K562 (cell line): ENCODE measurements at regions not wholly inside any gene's neighbourhood (a gene's known extent, or its start where the extent isn't known, plus 50 kb on each side); places are given as distances from the start of the nearest gene placed in this dataset.

Experiments used
- ATAC-seq: fragments of 200-7000 bp; cut with Tn5 transposase; 3 replicates; pipeline ENCODE4 v1.9.1; 2020; ENCODE audit warnings: moderate library complexity
- BruUV-seq: library from RNA; stranded (reverse); fragments of 400-500 nt; replicated peaks from 2 replicates; lab custom pipeline; 2021; lab: Mats Ljungman, UMichigan
- CTCF ChIA-PET: fragments of 300-600 bp; formaldehyde crosslinking; extraction: SDS; loops from one replicate; lab custom pipeline; 2021; ENCODE audit warnings: low intra/inter-chr PET ratio; lab: Yijun Ruan, JAX
- POLR2A ChIA-PET: fragments of 300-600, 350-650 bp; sonication (Branson Sonifier 250); formaldehyde crosslinking; extraction: SDS; loops from one replicate; lab custom pipeline; 2021; ENCODE audit warnings: antibody characterized with exemption, inconsistent platforms; lab: Yijun Ruan, JAX
- DNase-seq, 4 experiments: peaks; one replicate each; pipeline versions ENCODE4 v3.0.0 to v3.0.0-alpha.2; 2011 to 2018; ENCODE audit warnings: low spot score in 3 of 4, mixed read lengths in 3 of 4; ENCODE audit errors: extremely low read depth in 1 of 4
- FAIRE-seq: peaks from 2 replicates; lab custom pipeline; 2011; peaks lifted over from hg19 to GRCh38; lab: Jason Lieb, UNC
- H2AFZ ChIP-seq: 2 replicates; pipeline ENCODE4 v1.6.0; 2011; ENCODE audit warnings: low read depth, low read length, control low read depth, inconsistent platforms
- H3K27ac ChIP-seq: fragments of 200-600 bp; 3 replicates; pipeline ENCODE4 v1.8.0; 2011; ENCODE audit warnings: low read depth, mild to moderate bottlenecking, control low read depth, inconsistent platforms, low read length, moderate library complexity, mixed read lengths; ENCODE audit errors: extremely low read depth
- H3K27me3 ChIP-seq, 2 experiments: fragments of 300-600 bp in 1 of 2; 2 replicates in 1 of 2; 3 replicates in 1 of 2; pipeline versions ENCODE4 v1.6.0 to v1.8.0; 2011; ENCODE audit warnings: inconsistent platforms in 2 of 2, low read length in 2 of 2, mild to moderate bottlenecking in 1 of 2, mixed read lengths in 1 of 2, moderate library complexity in 1 of 2; ENCODE audit not compliant: control insufficient read depth in 2 of 2, insufficient read depth in 2 of 2
- H3K36me3 ChIP-seq: fragments of 300-600 bp; 3 replicates; pipeline ENCODE4 v1.8.0; 2011; ENCODE audit warnings: mild to moderate bottlenecking, low read length, inconsistent platforms; ENCODE audit not compliant: control insufficient read depth, insufficient read depth
- H3K4me1 ChIP-seq, 2 experiments: fragments of 200-600 bp in 1 of 2; replicated peaks in 1 of 2; 2 replicates in 1 of 2; 3 replicates in 1 of 2; pipeline versions ENCODE4 v1.5.1 to v1.8.0; 2011; ENCODE audit warnings: inconsistent platforms in 2 of 2, low read length in 2 of 2, mild to moderate bottlenecking in 1 of 2, mixed read lengths in 1 of 2, moderate library complexity in 1 of 2; ENCODE audit not compliant: control insufficient read depth in 2 of 2, insufficient read depth in 2 of 2
- H3K4me2 ChIP-seq: 2 replicates; pipeline ENCODE4 v1.6.1; 2011; ENCODE audit warnings: low read length, control low read depth, inconsistent platforms, mixed read lengths; ENCODE audit not compliant: insufficient read depth
- H3K4me3 ChIP-seq: fragments of 200-600 bp; sonication (generic), shearing (Covaris generic); 2 replicates; pipeline ENCODE4 v1.5.1; 2016; ENCODE audit warnings: control low read depth, inconsistent platforms
- H3K79me2 ChIP-seq: fragments of 200-600 bp; 3 replicates; pipeline ENCODE4 v1.8.0; 2011; ENCODE audit warnings: low read length, inconsistent platforms; ENCODE audit not compliant: control insufficient read depth, insufficient read depth
- H3K9ac ChIP-seq, 2 experiments: 2 replicates each; pipeline versions ENCODE4 v1.6.0 to v1.6.1; 2011; ENCODE audit warnings: low read depth in 2 of 2, low read length in 2 of 2, control low read depth in 1 of 2, inconsistent platforms in 1 of 2, mild to moderate bottlenecking in 1 of 2, mixed read lengths in 1 of 2; ENCODE audit not compliant: insufficient read depth in 1 of 2
- H3K9me1 ChIP-seq: one replicate; pipeline ENCODE4 v1.6.0; 2011; ENCODE audit warnings: inconsistent platforms, mild to moderate bottlenecking, low read length, moderate library complexity; ENCODE audit not compliant: control insufficient read depth, insufficient read depth
- H3K9me3 ChIP-seq: replicated peaks from 2 replicates; pipeline ENCODE4 v1.5.1; 2011; ENCODE audit warnings: low read depth, low read length, inconsistent platforms; ENCODE audit not compliant: control insufficient read depth, insufficient read depth
- H4K20me1 ChIP-seq: replicated peaks from 2 replicates; pipeline ENCODE4 v1.6.1; 2011; ENCODE audit warnings: low read length, inconsistent platforms, mixed read lengths; ENCODE audit not compliant: control insufficient read depth, insufficient read depth
- FOXA1 ChIP-seq: fragments of 450-650 bp; IDR thresholded peaks from 2 replicates; pipeline ENCODE4 v1.6.1; 2016; ENCODE audit warnings: mild to moderate bottlenecking, borderline replicate concordance
- FOXK2 ChIP-seq, 2 experiments: fragments of 450-650 bp; IDR thresholded peaks in 1 of 2; conservative IDR thresholded peaks in 1 of 2; 2 replicates each; pipeline ENCODE4 v1.6.1; 2016; ENCODE audit warnings: low read depth in 2 of 2, mild to moderate bottlenecking in 1 of 2
- HDAC2 ChIP-seq: fragments of 450-650 bp; IDR thresholded peaks from 2 replicates; pipeline ENCODE4 v1.6.1; 2016; ENCODE audit warnings: mild to moderate bottlenecking
- NCOA2 ChIP-seq, 2 experiments: fragments of 450-650 bp; IDR thresholded peaks; 2 replicates each; pipeline ENCODE4 v1.6.1; 2018; ENCODE audit warnings: mild to moderate bottlenecking in 2 of 2, moderate library complexity in 1 of 2; ENCODE audit not compliant: partially characterized antibody in 2 of 2
- PTRF ChIP-seq: fragments of 450-650 bp; IDR thresholded peaks from 2 replicates; pipeline ENCODE4 v1.6.1; 2016; ENCODE audit warnings: mild to moderate bottlenecking, missing genetic modification characterization, missing compliant biosample characterization
- SRSF3 ChIP-seq: fragments of 200-400 bp; formaldehyde crosslinking; IDR thresholded peaks from 2 replicates; pipeline ENCODE4 v1.6.1; 2016; ENCODE audit warnings: mild to moderate bottlenecking, low read length, moderate library complexity; ENCODE audit not compliant: insufficient read depth
- TGIF2 ChIP-seq: sonication (generic); formaldehyde crosslinking; IDR thresholded peaks from 2 replicates; pipeline ENCODE4 v1.8.1; 2022; ENCODE audit warnings: mild to moderate bottlenecking, missing genetic modification reagents, moderate library complexity
- THAP12 ChIP-seq: fragments of 250-450 bp; sonication (Bioruptor Pico); IDR thresholded peaks from 2 replicates; pipeline ENCODE4 v1.9.0; 2021; ENCODE audit warnings: mild to moderate bottlenecking, inconsistent platforms
- ZBTB12 ChIP-seq: fragments of 250-450 bp; sonication (Bioruptor Pico); IDR thresholded peaks from 2 replicates; pipeline ENCODE4 v1.4.0; 2020
- ZNF212 ChIP-seq: fragments of 450-650 bp; formaldehyde crosslinking; IDR thresholded peaks from 2 replicates; pipeline ENCODE4 v1.4.0; 2020; ENCODE audit warnings: mild to moderate bottlenecking
- ZNF717 ChIP-seq: fragments of 250-450 bp; sonication (Bioruptor Pico); IDR thresholded peaks from 2 replicates; pipeline ENCODE4 v1.5.0; 2021
- WGBS: fragments of 100-300 bp; shearing (Covaris generic); methylation state at CpG from one replicate; pipeline ENCODE4 v1.1.6; 2016; ENCODE audit warnings: low coverage, mixed read lengths; ENCODE audit not compliant: insufficient coverage; ENCODE audit errors: missing lambda C conversion rate; 5-methylcytosine and 5-hydroxymethylcytosine counted together
- in situ Hi-C: fragments of 300-500 bp; cut with MboI; formaldehyde crosslinking; loops from 4 replicates; pipeline ENCODE4 v1.15.0; 2018; ENCODE audit warnings: inconsistent platforms, mixed read lengths
- intact Hi-C: fragments of 100-400 bp; cut with micrococcal nuclease; formaldehyde crosslinking; loops from 2 replicates; pipeline ENCODE4 v1.14.2; 2022
- TF ChIP-seq, protein P1 (sequence below): fragments of 450-650 bp; formaldehyde crosslinking; IDR thresholded peaks from 2 replicates; pipeline ENCODE4 v1.4.0; 2020; ENCODE audit warnings: mild to moderate bottlenecking, mixed read lengths
- TF ChIP-seq, protein P2 (sequence below): fragments of 450-650 bp; formaldehyde crosslinking; IDR thresholded peaks from 2 replicates; pipeline ENCODE4 v1.4.0; 2022; ENCODE audit warnings: missing genetic modification characterization
- TF ChIP-seq, protein P3 (sequence below): fragments of 250-450 bp; sonication (Bioruptor Pico); IDR thresholded peaks from 2 replicates; pipeline ENCODE4 v1.4.0; 2020; ENCODE audit warnings: borderline replicate concordance

DNA sequence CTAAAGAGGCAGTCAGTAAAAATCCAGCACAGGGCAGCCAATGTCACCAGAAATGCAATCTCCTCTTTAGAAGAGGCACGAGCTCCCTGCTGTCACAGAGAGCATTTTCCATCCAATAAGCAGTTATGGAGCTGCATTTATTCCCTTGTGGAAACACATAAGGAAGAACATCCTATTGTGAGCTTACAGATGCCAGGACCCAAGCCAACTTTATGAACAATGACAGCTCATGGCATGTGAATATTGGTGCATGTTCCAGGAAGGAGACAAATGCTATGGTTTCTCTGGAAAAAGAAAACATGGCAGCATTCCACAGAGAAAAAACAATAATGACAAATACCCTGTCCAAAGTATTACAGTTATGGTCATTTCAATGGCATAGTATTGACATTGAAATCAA, 955.6 kb downstream of the UQCRFS1 start:
- Histone ChIP-seq H3K9me3 (no peaks in the 10 kb centered on the region), H3K36me3 (no peaks in the 10 kb centered on the region), H3K4me1 (no peaks in the 10 kb centered on the region), H3K4me3 (no peak overlapping the region), H4K20me1 (no peaks in the 10 kb centered on the region), H3K27me3 (no peaks in the 10 kb centered on the region), H3K9me1 (no peaks in the 10 kb centered on the region), H3K4me2 (no peak overlapping the region), H3K27ac (no peak overlapping the region), H3K9ac (no peak overlapping the region), H2AFZ (no peak overlapping the region), H3K79me2 (no peaks in the 10 kb centered on the region)
- POLR2A ChIA-PET, result no interaction called here
- in situ Hi-C loops (no loop called here), intact Hi-C loops (no loop called here)
- DNase-seq (no peak), ATAC-seq (no peak), FAIRE-seq (no peak)
- BruUV-seq, result no TSS peak
- 0% methylated on average over 1 of the region's 1 CpG for WGBS
- CTCF ChIA-PET, result no interaction called here
- TF ChIP-seq FOXK2 (conservative IDR thresholded peaks at IDR 0.05 in 1 of 2, IDR thresholded peaks at IDR 0.05 in 1 of 2; ENCODE audit: low read depth in 2 of 2) (no peak), THAP12 (CRISPR knock-in tag) (no peak), FOXA1 (no peak), ZNF717 (CRISPR knock-in tag) (no peak), HDAC2 (no peak), TGIF2 (CRISPR knock-in tag) (no peak), PTRF (tag) (no peak), ZBTB12 (no peak), NCOA2 (IDR thresholded peaks at IDR 0.05; ENCODE audit: partially characterized antibody in 2 of 2) (no peak), SRSF3 (no peak), ZNF212 (no peak)
- TF ChIP-seq, protein P1, sequence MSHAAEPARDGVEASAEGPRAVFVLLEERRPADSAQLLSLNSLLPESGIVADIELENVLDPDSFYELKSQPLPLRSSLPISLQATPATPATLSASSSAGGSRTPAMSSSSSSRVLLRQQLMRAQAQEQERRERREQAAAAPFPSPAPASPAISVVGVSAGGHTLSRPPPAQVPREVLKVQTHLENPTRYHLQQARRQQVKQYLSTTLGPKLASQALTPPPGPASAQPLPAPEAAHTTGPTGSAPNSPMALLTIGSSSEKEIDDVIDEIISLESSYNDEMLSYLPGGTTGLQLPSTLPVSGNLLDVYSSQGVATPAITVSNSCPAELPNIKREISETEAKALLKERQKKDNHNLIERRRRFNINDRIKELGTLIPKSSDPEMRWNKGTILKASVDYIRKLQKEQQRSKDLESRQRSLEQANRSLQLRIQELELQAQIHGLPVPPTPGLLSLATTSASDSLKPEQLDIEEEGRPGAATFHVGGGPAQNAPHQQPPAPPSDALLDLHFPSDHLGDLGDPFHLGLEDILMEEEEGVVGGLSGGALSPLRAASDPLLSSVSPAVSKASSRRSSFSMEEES (CRISPR knock-in tag), result no peak
- TF ChIP-seq, protein P2, sequence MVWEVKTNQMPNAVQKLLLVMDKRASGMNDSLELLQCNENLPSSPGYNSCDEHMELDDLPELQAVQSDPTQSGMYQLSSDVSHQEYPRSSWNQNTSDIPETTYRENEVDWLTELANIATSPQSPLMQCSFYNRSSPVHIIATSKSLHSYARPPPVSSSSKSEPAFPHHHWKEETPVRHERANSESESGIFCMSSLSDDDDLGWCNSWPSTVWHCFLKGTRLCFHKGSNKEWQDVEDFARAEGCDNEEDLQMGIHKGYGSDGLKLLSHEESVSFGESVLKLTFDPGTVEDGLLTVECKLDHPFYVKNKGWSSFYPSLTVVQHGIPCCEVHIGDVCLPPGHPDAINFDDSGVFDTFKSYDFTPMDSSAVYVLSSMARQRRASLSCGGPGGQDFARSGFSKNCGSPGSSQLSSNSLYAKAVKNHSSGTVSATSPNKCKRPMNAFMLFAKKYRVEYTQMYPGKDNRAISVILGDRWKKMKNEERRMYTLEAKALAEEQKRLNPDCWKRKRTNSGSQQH, result no peak
- TF ChIP-seq, protein P3, sequence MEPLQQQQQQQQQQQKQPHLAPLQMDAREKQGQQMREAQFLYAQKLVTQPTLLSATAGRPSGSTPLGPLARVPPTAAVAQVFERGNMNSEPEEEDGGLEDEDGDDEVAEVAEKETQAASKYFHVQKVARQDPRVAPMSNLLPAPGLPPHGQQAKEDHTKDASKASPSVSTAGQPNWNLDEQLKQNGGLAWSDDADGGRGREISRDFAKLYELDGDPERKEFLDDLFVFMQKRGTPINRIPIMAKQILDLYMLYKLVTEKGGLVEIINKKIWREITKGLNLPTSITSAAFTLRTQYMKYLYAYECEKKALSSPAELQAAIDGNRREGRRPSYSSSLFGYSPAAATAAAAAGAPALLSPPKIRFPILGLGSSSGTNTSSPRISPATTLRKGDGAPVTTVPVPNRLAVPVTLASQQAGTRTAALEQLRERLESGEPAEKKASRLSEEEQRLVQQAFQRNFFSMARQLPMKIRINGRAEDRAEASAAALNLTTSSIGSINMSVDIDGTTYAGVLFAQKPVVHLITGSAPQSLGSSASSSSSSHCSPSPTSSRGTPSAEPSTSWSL, result no peak
